ENCODE measurements at regions not wholly inside any gene's neighbourhood (a gene's known extent, or its start where the extent isn't known, plus 50 kb on each side); places are given as distances from the start of the nearest gene placed in this dataset.
A peak's percentile ranks its signal among the peaks of the same experiment; 100 is the strongest.
"Not testable (repeated sequence)": the region's sequence is repeated elsewhere in the genome, so short reads cannot be mapped to it uniquely, and the experiment has no call there.

- Histone ChIP-seq H3K4me1 (ENCODE audit: control insufficient read depth, insufficient read depth, low read length) (peaks cover 11% of the 10 kb centered on the region; the same call in 1 of the 2 replicates), H3K9ac (ENCODE audit: low read depth, low read length) (no peak overlapping the region), H3K27me3 (ENCODE audit: control insufficient read depth, insufficient read depth, low read length) (no peaks in the 10 kb centered on the region), H3K27ac (ENCODE audit: low read depth, low read length) (no peak overlapping the region), H3K9me3 (ENCODE audit: control insufficient read depth, insufficient read depth, low read length) (no peaks in the 10 kb centered on the region), H3K4me3 (ENCODE audit: low read depth, low read length) (no peak overlapping the region), H3K36me3 (ENCODE audit: control insufficient read depth, insufficient read depth, low read length) (no peaks in the 10 kb centered on the region)
Observed at GRCh38 chr13:54004026-54004699, 975.5 kb downstream of the OLFM4 start.

DNA sequence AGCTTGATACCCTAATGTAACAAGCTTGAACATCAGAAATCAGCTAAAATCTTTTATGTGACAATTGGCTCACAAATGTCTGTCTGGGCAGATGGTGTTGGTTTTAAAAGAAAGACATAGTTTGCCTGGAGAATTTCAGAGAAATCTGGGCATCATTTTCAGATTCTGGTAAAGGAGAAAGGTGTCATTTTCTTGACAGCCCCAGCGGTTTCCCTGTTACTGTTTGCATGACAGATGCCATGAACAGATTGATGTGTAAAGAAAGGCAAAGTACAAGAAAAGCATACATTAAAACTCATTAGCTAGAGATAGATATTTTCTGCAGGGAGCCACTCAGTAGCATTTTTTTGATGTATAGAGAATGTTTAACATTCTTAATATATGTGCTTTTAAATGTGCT lies 987.9 kb downstream of the OLFM4 start:
- Histone ChIP-seq H3K27me3 (ENCODE audit: control insufficient read depth, insufficient read depth, low read length) (no peaks in the 10 kb centered on the region), H3K27ac (ENCODE audit: low read depth, low read length) (no peak overlapping the region), H3K4me1 (ENCODE audit: control insufficient read depth, insufficient read depth, low read length) (no peaks in the 10 kb centered on the region), H3K9me3 (ENCODE audit: control insufficient read depth, insufficient read depth, low read length) (no peaks in the 10 kb centered on the region), H3K4me3 (ENCODE audit: low read depth, low read length) (no peak overlapping the region), H3K36me3 (ENCODE audit: control insufficient read depth, insufficient read depth, low read length) (no peaks in the 10 kb centered on the region), H3K9ac (ENCODE audit: low read depth, low read length) (no peak overlapping the region)

DNA sequence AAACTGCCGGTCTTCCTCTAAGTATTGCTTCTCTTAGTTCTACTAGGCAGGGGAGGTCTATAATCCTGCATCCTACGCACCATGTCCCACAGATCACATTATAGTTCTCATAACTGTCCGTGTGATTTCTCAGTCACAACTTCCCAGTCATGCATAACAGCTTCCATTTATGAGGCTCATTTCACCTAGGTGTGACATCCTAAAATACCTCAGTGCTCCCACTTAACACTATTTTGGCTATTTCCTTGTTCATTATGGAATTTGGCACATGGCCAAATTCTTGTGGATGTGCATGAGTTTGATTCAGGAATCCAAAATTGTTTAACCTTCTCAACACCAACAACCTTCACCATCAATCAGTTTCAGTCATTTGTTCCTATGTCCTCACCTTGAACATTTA lies 989.9 kb downstream of the OLFM4 start:
- H3K9ac ChIP-seq (ENCODE audit: low read depth, low read length), result no peak overlapping the region
- no peaks in the 10 kb centered on the region for H3K27me3 ChIP-seq (ENCODE audit: control insufficient read depth, insufficient read depth, low read length)
- no peaks in the 10 kb centered on the region for H3K4me1 ChIP-seq (ENCODE audit: control insufficient read depth, insufficient read depth, low read length)
- H3K4me3 ChIP-seq (ENCODE audit: low read depth, low read length), result no peak overlapping the region
- H3K36me3 ChIP-seq (ENCODE audit: control insufficient read depth, insufficient read depth, low read length), result no peaks in the 10 kb centered on the region
- no peak overlapping the region for H3K27ac ChIP-seq (ENCODE audit: low read depth, low read length)
- H3K9me3 ChIP-seq (ENCODE audit: control insufficient read depth, insufficient read depth, low read length), result no peaks in the 10 kb centered on the region

DNA sequence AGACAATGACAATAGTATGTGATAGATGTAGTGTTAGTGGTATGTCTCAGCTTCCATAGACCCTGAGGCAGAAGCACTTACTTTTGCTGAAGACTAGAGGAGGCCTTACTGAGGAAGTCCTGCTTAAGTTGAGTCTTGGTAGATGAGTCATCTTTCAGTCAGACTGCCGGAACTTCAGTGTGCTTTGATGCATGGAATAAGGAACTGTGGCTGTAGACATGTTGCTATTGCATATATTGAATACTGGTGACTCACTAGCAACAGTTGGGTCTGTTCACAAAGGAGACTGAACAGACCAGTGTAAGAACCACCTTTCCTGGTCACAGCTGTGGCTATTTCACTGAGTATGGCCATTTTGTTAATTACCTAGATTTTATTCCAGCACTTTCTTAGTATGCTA lies 1000.6 kb downstream of the OLFM4 start:
- peaks cover 6% of the 10 kb centered on the region; the same call in 1 of the 2 replicates for H3K4me1 ChIP-seq (ENCODE audit: control insufficient read depth, insufficient read depth, low read length)
- H3K36me3 ChIP-seq (ENCODE audit: control insufficient read depth, insufficient read depth, low read length), result no peaks in the 10 kb centered on the region
- no peak overlapping the region for H3K27ac ChIP-seq (ENCODE audit: low read depth, low read length)
- H3K9ac ChIP-seq (ENCODE audit: low read depth, low read length), result no peak overlapping the region
- H3K4me3 ChIP-seq (ENCODE audit: low read depth, low read length), result no peak overlapping the region
- H3K27me3 ChIP-seq (ENCODE audit: control insufficient read depth, insufficient read depth, low read length), result no peaks in the 10 kb centered on the region
- H3K9me3 ChIP-seq (ENCODE audit: control insufficient read depth, insufficient read depth, low read length), result peaks cover 18% of the 10 kb centered on the region

DNA sequence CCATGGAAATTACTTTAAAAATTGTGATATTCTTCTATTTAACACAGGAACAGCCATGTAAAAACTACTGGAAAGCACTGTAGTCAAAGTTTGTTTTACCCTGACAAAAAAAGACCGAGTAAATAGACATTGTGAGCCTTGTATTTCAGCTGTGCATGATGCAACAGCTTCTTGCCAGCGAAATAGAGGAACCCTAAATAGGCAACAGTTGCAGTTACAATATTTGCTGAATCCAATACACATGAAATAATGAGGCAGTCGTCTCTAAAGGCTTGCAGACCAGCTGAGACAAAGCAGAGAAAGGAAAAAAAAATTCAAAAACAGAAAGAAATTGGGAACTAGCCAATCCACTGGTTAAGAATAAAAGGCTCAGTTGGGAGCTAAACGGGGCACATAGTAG lies 1001.1 kb downstream of the OLFM4 start:
- Histone ChIP-seq H3K9me3 (ENCODE audit: control insufficient read depth, insufficient read depth, low read length) (peaks cover 18% of the 10 kb centered on the region), H3K36me3 (ENCODE audit: control insufficient read depth, insufficient read depth, low read length) (no peaks in the 10 kb centered on the region), H3K9ac (ENCODE audit: low read depth, low read length) (no peak overlapping the region), H3K27ac (ENCODE audit: low read depth, low read length) (peak overlapping the region; percentile 23), H3K4me3 (ENCODE audit: low read depth, low read length) (no peak overlapping the region), H3K4me1 (ENCODE audit: control insufficient read depth, insufficient read depth, low read length) (peaks cover 6% of the 10 kb centered on the region; the same call in 1 of the 2 replicates), H3K27me3 (ENCODE audit: control insufficient read depth, insufficient read depth, low read length) (no peaks in the 10 kb centered on the region)

- no peaks in the 10 kb centered on the region for H3K27me3 ChIP-seq (ENCODE audit: control insufficient read depth, insufficient read depth, low read length)
- peaks cover 18% of the 10 kb centered on the region for H3K9me3 ChIP-seq (ENCODE audit: control insufficient read depth, insufficient read depth, low read length)
- peaks cover 6% of the 10 kb centered on the region; the same call in 1 of the 2 replicates for H3K4me1 ChIP-seq (ENCODE audit: control insufficient read depth, insufficient read depth, low read length)
- no peak overlapping the region for H3K9ac ChIP-seq (ENCODE audit: low read depth, low read length)
- no peak overlapping the region for H3K4me3 ChIP-seq (ENCODE audit: low read depth, low read length)
- H3K27ac ChIP-seq (ENCODE audit: low read depth, low read length), result no peak overlapping the region
- H3K36me3 ChIP-seq (ENCODE audit: control insufficient read depth, insufficient read depth, low read length), result no peaks in the 10 kb centered on the region
Observed at GRCh38 chr13:54033323-54033861, 1004.8 kb downstream of the OLFM4 start.

DNA sequence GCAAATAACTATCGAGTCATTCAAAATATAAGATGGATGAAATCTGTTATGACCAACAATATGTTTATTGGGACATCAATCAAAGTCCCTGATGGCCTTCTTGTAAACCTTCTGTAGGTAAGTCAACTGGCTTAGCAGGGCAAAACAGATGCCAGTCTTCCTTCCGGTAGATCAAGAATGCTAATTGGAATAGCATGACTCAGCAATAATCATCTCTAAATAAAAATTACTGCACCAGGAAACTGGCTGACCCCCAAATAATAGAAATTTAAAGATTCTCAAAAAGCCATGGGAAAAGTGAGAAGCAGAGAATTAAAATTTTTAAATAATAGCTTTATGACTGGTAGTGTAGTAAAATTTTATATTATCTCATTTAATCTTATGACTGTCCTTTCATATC lies 1005.4 kb downstream of the OLFM4 start:
- Histone ChIP-seq H3K9me3 (ENCODE audit: control insufficient read depth, insufficient read depth, low read length) (peaks cover 18% of the 10 kb centered on the region), H3K9ac (ENCODE audit: low read depth, low read length) (no peak overlapping the region), H3K36me3 (ENCODE audit: control insufficient read depth, insufficient read depth, low read length) (no peaks in the 10 kb centered on the region), H3K4me3 (ENCODE audit: low read depth, low read length) (no peak overlapping the region), H3K27me3 (ENCODE audit: control insufficient read depth, insufficient read depth, low read length) (no peaks in the 10 kb centered on the region), H3K27ac (ENCODE audit: low read depth, low read length) (no peak overlapping the region), H3K4me1 (ENCODE audit: control insufficient read depth, insufficient read depth, low read length) (peaks cover 6% of the 10 kb centered on the region; the same call in 1 of the 2 replicates)

GRCh38 chr13:54057416-54057815 lies 1028.8 kb downstream of the OLFM4 start:
- not testable (repeated sequence) for H3K4me3 ChIP-seq (ENCODE audit: low read depth, low read length); H3K27me3 ChIP-seq (ENCODE audit: control insufficient read depth, insufficient read depth, low read length); H3K4me1 ChIP-seq (ENCODE audit: control insufficient read depth, insufficient read depth, low read length); H3K9ac ChIP-seq (ENCODE audit: low read depth, low read length); H3K9me3 ChIP-seq (ENCODE audit: control insufficient read depth, insufficient read depth, low read length); H3K36me3 ChIP-seq (ENCODE audit: control insufficient read depth, insufficient read depth, low read length); H3K27ac ChIP-seq (ENCODE audit: low read depth, low read length)

DNA sequence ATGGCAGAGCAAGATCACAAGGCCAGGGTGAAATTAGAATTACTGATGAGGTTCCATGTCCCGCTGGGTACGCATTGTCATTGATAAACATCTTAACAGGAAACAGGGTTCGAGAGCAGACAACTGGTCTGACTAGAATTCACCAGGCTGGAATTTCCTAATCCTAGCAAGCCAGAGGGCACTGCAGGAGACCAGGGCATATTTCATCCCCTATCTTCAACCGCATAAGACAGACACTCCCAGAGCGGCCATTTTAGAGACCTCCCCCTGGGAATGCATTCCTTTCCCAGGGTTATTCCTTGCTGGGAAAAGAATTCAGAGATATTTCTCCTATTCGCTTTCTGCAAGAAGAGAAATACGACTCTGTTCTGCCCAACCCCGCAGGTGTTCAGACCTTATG lies 1041.3 kb downstream of the OLFM4 start:
- not testable (repeated sequence) for H3K9ac ChIP-seq (ENCODE audit: low read depth, low read length); H3K4me1 ChIP-seq (ENCODE audit: control insufficient read depth, insufficient read depth, low read length); H3K36me3 ChIP-seq (ENCODE audit: control insufficient read depth, insufficient read depth, low read length); H3K4me3 ChIP-seq (ENCODE audit: low read depth, low read length); H3K27me3 ChIP-seq (ENCODE audit: control insufficient read depth, insufficient read depth, low read length)
- Histone ChIP-seq H3K27ac (ENCODE audit: low read depth, low read length) (peak overlapping the region; percentile 24), H3K9me3 (ENCODE audit: control insufficient read depth, insufficient read depth, low read length) (peaks cover 15% of the 10 kb centered on the region)

DNA sequence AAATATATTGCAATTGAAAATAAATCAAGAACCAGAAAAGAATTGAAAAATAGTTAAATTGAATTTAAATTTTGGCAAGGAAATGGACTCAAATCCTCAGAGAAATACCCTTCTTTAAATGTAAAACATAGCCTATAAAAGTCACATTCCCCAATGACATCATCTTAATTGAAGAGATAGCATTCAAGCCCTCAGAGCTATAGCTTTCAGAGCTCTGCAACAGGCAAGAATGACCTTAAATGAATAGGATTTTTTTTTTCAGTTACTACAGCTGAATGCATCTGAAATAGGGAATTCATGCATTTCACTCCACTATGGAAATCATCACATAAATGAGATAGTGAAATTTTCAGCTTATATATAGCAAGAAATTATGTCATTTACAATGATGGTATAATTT lies 1049.0 kb downstream of the OLFM4 start:
- Histone ChIP-seq H3K27me3 (ENCODE audit: control insufficient read depth, insufficient read depth, low read length) (no peaks in the 10 kb centered on the region), H3K9ac (ENCODE audit: low read depth, low read length) (no peak overlapping the region), H3K36me3 (ENCODE audit: control insufficient read depth, insufficient read depth, low read length) (no peaks in the 10 kb centered on the region), H3K27ac (ENCODE audit: low read depth, low read length) (no peak overlapping the region), H3K4me3 (ENCODE audit: low read depth, low read length) (no peak overlapping the region), H3K4me1 (ENCODE audit: control insufficient read depth, insufficient read depth, low read length) (no peaks in the 10 kb centered on the region; the same call in 1 of the 2 replicates), H3K9me3 (ENCODE audit: control insufficient read depth, insufficient read depth, low read length) (no peaks in the 10 kb centered on the region)

DNA sequence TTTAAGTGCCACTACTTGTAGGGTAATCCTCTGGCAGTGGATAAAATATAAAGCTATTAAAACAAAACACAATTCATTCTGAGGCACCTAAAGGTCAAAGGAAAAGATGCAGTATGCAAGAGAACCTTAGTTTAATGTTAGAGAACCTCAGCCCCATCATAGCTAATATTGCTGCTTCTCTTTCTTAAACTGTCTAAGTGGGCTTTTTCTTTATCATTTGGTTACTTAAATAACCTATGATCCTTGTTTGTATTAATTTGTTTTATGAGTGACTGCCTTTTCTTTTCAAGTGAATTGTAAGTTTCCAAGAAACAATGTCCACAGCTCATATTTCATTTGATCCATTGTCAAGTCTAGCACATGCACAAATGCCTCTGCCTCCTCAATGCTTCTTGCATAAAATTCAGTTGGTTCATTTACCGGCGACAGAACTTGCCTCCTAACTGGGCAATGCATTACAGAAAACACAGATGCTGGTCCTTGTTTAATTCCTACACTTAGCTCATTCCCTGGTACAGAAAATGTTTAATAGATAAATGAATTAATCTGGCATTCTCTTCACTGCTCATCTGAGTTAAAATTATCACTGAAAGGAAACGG lies 1049.8 kb downstream of the OLFM4 start:
- Histone ChIP-seq H3K9ac (ENCODE audit: low read depth, low read length) (no peak overlapping the region), H3K27ac (ENCODE audit: low read depth, low read length) (no peak overlapping the region), H3K27me3 (ENCODE audit: control insufficient read depth, insufficient read depth, low read length) (no peaks in the 10 kb centered on the region), H3K4me3 (ENCODE audit: low read depth, low read length) (no peak overlapping the region), H3K4me1 (ENCODE audit: control insufficient read depth, insufficient read depth, low read length) (no peaks in the 10 kb centered on the region; the same call in 1 of the 2 replicates), H3K36me3 (ENCODE audit: control insufficient read depth, insufficient read depth, low read length) (no peaks in the 10 kb centered on the region), H3K9me3 (ENCODE audit: control insufficient read depth, insufficient read depth, low read length) (no peaks in the 10 kb centered on the region)
